ENCODE measurements at regions not wholly inside any gene's neighbourhood (a gene's known extent, or its start where the extent isn't known, plus 50 kb on each side); places are given as distances from the start of the nearest gene placed in this dataset.

DNA sequence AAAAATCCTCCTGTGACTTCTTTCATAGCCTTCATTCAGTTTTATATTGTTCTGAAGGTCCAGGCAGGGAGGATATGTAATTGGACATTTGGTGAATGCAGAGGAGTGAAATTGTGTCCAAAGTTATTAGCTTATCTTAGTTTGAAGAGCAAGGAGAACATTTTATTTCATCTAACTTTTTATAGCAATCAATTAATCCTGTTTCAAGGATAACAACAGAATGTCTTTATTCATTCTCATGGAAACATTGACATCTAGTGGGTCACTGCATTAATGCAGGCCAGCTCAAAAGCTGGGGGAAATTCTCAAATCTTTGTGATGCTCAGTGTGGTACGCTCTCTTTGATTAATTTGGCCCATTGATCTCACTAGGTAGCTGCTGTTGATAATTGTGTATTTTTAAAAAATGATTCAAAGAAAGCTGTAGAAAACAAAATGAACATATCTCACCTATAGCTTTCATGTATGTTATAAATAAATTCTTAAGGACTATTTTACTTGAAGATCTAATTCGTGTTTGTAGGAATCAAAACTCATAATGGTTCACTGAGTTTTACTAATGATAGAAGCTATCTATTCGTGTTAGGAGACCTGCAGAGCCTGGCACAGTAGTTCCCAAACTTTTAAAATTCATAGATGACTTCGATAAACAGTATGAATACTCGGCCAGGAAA, 150.8 kb upstream of the KCNMB2 start:
- Histone ChIP-seq H3K9me3 (no peaks in the 10 kb centered on the region), H3K36me3 (no peaks in the 10 kb centered on the region), H3K4me3 (no peak overlapping the region), H3K27ac (no peak overlapping the region), H3K4me1 (ENCODE audit: insufficient read depth) (peaks cover 2% of the 10 kb centered on the region), H3K27me3 (no peaks in the 10 kb centered on the region)
- intact Hi-C loops (cut with DNase I), result no loop called here
- TF ChIP-seq, protein P1, sequence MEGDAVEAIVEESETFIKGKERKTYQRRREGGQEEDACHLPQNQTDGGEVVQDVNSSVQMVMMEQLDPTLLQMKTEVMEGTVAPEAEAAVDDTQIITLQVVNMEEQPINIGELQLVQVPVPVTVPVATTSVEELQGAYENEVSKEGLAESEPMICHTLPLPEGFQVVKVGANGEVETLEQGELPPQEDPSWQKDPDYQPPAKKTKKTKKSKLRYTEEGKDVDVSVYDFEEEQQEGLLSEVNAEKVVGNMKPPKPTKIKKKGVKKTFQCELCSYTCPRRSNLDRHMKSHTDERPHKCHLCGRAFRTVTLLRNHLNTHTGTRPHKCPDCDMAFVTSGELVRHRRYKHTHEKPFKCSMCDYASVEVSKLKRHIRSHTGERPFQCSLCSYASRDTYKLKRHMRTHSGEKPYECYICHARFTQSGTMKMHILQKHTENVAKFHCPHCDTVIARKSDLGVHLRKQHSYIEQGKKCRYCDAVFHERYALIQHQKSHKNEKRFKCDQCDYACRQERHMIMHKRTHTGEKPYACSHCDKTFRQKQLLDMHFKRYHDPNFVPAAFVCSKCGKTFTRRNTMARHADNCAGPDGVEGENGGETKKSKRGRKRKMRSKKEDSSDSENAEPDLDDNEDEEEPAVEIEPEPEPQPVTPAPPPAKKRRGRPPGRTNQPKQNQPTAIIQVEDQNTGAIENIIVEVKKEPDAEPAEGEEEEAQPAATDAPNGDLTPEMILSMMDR (IDR thresholded peaks at IDR 0.05), result peak; percentile 52 to 89 (median 87)
- no peak for TF ChIP-seq EP300 (IDR thresholded peaks at IDR 0.05)
- WGBS, 3 donors, result 48 to 54% (median 53%) methylated on average over 5 of the region's 5 CpGs
- DNase-seq, result peak in 2 of 5 donors; percentile 26 to 35

GRCh38 chr3:178386401-178386800, 149.8 kb upstream of the KCNMB2 start:
- TF ChIP-seq POLR2A (IDR thresholded peaks at IDR 0.05), result no peak
- TF ChIP-seq, protein P1 (IDR thresholded peaks at IDR 0.05), result no peak
- no peak for TF ChIP-seq EP300 (IDR thresholded peaks at IDR 0.05)
- intact Hi-C loops (cut with DNase I), result no loop called here
- H3K27ac ChIP-seq, result no peak overlapping the region
- no peaks in the 10 kb centered on the region for H3K36me3 ChIP-seq
- WGBS, 3 donors, result 83 to 87% (median 85%) methylated on average over 5 of the region's 5 CpGs
- H3K4me1 ChIP-seq (ENCODE audit: insufficient read depth), result peaks cover 2% of the 10 kb centered on the region
- no peak for DNase-seq
- no peaks in the 10 kb centered on the region for H3K9me3 ChIP-seq
- H3K4me3 ChIP-seq, result no peak overlapping the region
- H3K27me3 ChIP-seq, result no peaks in the 10 kb centered on the region

GRCh38 chr3:178386880-178387279, 149.4 kb upstream of the KCNMB2 start:
- TF ChIP-seq, protein P1 (IDR thresholded peaks at IDR 0.05), result no peak
- TF ChIP-seq POLR2A (IDR thresholded peaks at IDR 0.05), result no peak
- no peak for TF ChIP-seq EP300 (IDR thresholded peaks at IDR 0.05)
- no peak overlapping the region for H3K4me3 ChIP-seq
- intact Hi-C loops (cut with DNase I), result no loop called here
- H3K4me1 ChIP-seq (ENCODE audit: insufficient read depth), result peaks cover 2% of the 10 kb centered on the region
- H3K36me3 ChIP-seq, result no peaks in the 10 kb centered on the region
- no peak for DNase-seq
- no peaks in the 10 kb centered on the region for H3K9me3 ChIP-seq
- WGBS, 3 donors, result 87 to 97% (median 95%) methylated on average over 1 of the region's 1 CpG
- no peak overlapping the region for H3K27ac ChIP-seq
- H3K27me3 ChIP-seq, result no peaks in the 10 kb centered on the region

DNA sequence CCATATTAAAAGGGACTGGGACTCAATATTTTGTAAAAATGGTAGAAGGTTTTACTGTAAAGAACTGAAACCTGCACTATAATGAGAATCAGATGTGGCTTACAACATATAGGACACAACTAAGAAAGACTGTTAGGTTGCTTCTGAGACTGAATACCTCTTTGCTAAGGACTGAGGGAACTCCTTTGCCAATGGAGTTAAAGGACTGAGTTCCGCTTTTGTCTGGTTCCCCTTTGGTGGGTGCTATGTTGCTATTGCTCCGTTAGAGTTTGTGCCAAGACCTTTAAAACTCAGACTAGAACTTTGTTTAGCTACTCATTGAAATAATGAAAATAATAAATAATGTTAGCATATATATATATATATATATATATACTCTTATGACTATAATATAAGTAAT, 147.8 kb upstream of the KCNMB2 start:
- no peak overlapping the region for H3K27ac ChIP-seq

More for the DNA sequence above, 147.8 kb upstream of the KCNMB2 start:
- no peak for DNase-seq
- no peaks in the 10 kb centered on the region for H3K36me3 ChIP-seq
- no peaks in the 10 kb centered on the region for H3K9me3 ChIP-seq
- TF ChIP-seq EP300 (IDR thresholded peaks at IDR 0.05), result no peak
- TF ChIP-seq, protein P1 (IDR thresholded peaks at IDR 0.05), result no peak
- no peak for TF ChIP-seq POLR2A (IDR thresholded peaks at IDR 0.05)
- intact Hi-C loops (cut with DNase I), result no loop called here
- no peaks in the 10 kb centered on the region for H3K27me3 ChIP-seq
- WGBS, 3 donors, result 90 to 94% (median 91%) methylated on average over 2 of the region's 2 CpGs
- peaks cover 2% of the 10 kb centered on the region for H3K4me1 ChIP-seq (ENCODE audit: insufficient read depth)
- no peak overlapping the region for H3K4me3 ChIP-seq

All from ovary (tissue), 7 donors.